ENCODE measurements at regions not wholly inside any gene's neighbourhood (a gene's known extent, or its start where the extent isn't known, plus 50 kb on each side); places are given as distances from the start of the nearest gene placed in this dataset.

DNA sequence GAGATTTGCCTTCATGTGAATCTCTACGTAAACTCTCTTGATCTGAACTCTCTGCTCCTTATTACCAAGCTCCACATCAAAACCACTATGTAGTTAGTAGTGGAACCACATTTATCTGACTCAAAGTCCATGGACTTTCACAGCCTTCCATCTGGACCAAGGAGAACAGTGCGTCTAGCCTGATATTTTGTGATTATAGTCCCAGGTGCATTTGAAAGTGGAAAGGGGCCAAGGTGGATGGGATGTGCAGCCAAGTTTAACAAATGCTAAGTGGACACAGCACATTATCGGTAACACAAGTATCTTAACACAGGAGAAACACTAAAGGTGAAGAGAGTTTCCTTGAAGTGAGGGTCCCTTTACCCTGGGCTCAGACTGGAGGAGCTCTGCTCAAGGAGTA lies 281.2 kb upstream of the SGK1 start:
- Histone ChIP-seq H3K27me3 (ENCODE audit: control insufficient read depth, insufficient read depth, low read length) (no peaks in the 10 kb centered on the region), H3K4me3 (ENCODE audit: low read length) (no peak overlapping the region), H3K36me3 (ENCODE audit: control insufficient read depth, insufficient read depth, low read length) (no peaks in the 10 kb centered on the region), H3K9me3 (ENCODE audit: control insufficient read depth, insufficient read depth, low read length) (peaks cover 2% of the 10 kb centered on the region; the same call in 1 of the 2 replicates), H3K27ac (ENCODE audit: low read length) (no peak overlapping the region), H3K4me1 (ENCODE audit: control insufficient read depth, insufficient read depth, low read length) (no peaks in the 10 kb centered on the region)
- no CpG with 5 or more reads among the region's 3 CpGs for WGBS (ENCODE audit: insufficient coverage, insufficient read length)
- DNase-seq (ENCODE audit: low read depth, low spot score), result no peak

- DNase-seq (ENCODE audit: low read depth, low spot score), result no peak
- no CpG with 5 or more reads among the region's 1 CpG for whole genome bisulfite sequencing (ENCODE audit: insufficient coverage, insufficient read length)
- no peak overlapping the region for H3K27ac ChIP-seq (ENCODE audit: low read length)
These were observed 278.3 kb upstream of the SGK1 start for GRCh38 chr6:134596191-134596590.

GRCh38 chr6:134594881-134595280 lies 277.0 kb upstream of the SGK1 start:
- no peak for DNase-seq (ENCODE audit: low read depth, low spot score)
- Histone ChIP-seq H3K4me1 (ENCODE audit: control insufficient read depth, insufficient read depth, low read length) (no peaks in the 10 kb centered on the region), H3K27ac (ENCODE audit: low read length) (no peak overlapping the region), H3K9me3 (ENCODE audit: control insufficient read depth, insufficient read depth, low read length) (no peaks in the 10 kb centered on the region), H3K4me3 (ENCODE audit: low read length) (no peak overlapping the region), H3K36me3 (ENCODE audit: control insufficient read depth, insufficient read depth, low read length) (no peaks in the 10 kb centered on the region), H3K27me3 (ENCODE audit: control insufficient read depth, insufficient read depth, low read length) (no peaks in the 10 kb centered on the region)
- WGBS (ENCODE audit: insufficient coverage, insufficient read length), result no CpG with 5 or more reads among the region's 1 CpG

More at GRCh38 chr6:134596191-134596590, 278.3 kb upstream of the SGK1 start:
- peaks cover 2% of the 10 kb centered on the region; the same call in 1 of the 2 replicates for H3K9me3 ChIP-seq (ENCODE audit: control insufficient read depth, insufficient read depth, low read length)
- H3K4me1 ChIP-seq (ENCODE audit: control insufficient read depth, insufficient read depth, low read length), result no peaks in the 10 kb centered on the region
- no peak overlapping the region for H3K4me3 ChIP-seq (ENCODE audit: low read length)
- H3K27me3 ChIP-seq (ENCODE audit: control insufficient read depth, insufficient read depth, low read length), result no peaks in the 10 kb centered on the region
- H3K36me3 ChIP-seq (ENCODE audit: control insufficient read depth, insufficient read depth, low read length), result no peaks in the 10 kb centered on the region

DNA sequence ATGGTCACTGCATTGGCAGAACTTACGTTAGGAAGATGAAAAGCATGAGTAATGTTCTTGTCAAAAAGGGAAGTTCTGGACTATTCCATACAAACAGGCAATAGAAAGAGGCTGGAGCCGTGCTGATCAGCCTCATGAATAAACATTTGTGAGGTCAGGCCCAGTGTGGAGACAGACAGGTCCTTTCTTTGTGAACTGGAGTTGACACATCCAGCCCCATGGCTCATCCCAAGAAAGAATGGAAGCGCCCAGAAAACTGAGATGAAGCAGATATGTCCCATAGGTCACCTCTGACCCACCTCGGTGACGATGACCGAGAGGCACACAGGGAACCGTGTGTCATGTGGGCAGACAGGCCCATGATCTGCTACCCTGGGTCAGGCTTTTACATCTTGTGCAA lies 276.0 kb upstream of the SGK1 start:
- H3K9me3 ChIP-seq (ENCODE audit: control insufficient read depth, insufficient read depth, low read length), result no peaks in the 10 kb centered on the region
- no peaks in the 10 kb centered on the region for H3K4me1 ChIP-seq (ENCODE audit: control insufficient read depth, insufficient read depth, low read length)
- no peak overlapping the region for H3K4me3 ChIP-seq (ENCODE audit: low read length)
- H3K27me3 ChIP-seq (ENCODE audit: control insufficient read depth, insufficient read depth, low read length), result no peaks in the 10 kb centered on the region
- no CpG with 5 or more reads among the region's 7 CpGs for WGBS (ENCODE audit: insufficient coverage, insufficient read length)
- no peak for DNase-seq (ENCODE audit: low read depth, low spot score)
- H3K27ac ChIP-seq (ENCODE audit: low read length), result no peak overlapping the region
- no peaks in the 10 kb centered on the region for H3K36me3 ChIP-seq (ENCODE audit: control insufficient read depth, insufficient read depth, low read length)

DNA sequence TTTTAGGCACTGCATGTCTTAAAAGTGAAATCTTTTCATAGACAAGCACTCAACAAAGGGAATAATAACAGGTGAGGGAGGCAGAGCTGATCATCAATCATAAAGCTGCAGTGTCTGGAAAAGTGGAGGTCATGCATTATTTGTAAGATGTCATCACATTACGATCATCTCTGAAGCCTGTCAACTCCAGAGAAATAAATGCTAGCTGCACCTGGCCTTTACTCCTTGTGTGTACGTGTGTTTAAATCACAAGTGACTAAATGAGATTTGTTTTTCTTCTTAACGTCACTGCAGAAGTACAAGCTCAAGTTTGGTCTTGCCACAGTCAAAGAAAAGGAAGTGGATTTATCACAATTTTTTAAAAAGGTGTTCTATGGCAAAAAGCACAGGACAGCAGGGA lies 275.5 kb upstream of the SGK1 start:
- Histone ChIP-seq H3K36me3 (ENCODE audit: control insufficient read depth, insufficient read depth, low read length) (no peaks in the 10 kb centered on the region), H3K27me3 (ENCODE audit: control insufficient read depth, insufficient read depth, low read length) (no peaks in the 10 kb centered on the region), H3K4me3 (ENCODE audit: low read length) (no peak overlapping the region), H3K27ac (ENCODE audit: low read length) (no peak overlapping the region), H3K9me3 (ENCODE audit: control insufficient read depth, insufficient read depth, low read length) (no peaks in the 10 kb centered on the region), H3K4me1 (ENCODE audit: control insufficient read depth, insufficient read depth, low read length) (no peaks in the 10 kb centered on the region)
- WGBS (ENCODE audit: insufficient coverage, insufficient read length), result no CpG with 5 or more reads among the region's 3 CpGs
- no peak for DNase-seq (ENCODE audit: low read depth, low spot score)

DNA sequence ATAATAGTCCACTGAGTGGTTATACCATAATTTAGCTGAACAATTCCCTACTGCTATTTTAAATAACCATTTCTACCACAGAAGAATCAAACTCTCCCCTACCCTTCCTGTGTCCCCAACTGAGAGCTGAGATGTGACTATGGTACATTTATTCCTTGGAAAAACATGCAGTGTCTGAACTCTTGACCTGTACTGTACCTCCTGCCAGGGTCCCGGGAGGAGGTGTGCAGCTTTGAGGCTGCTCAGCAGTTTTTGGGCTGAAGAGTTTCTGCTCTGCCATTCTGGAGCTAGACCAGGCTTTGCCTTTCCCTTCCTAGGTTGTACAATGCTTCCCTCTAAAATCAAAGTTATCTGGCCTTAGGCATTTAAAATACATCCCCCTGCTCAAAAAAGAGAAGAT lies 275.1 kb upstream of the SGK1 start:
- no peaks in the 10 kb centered on the region for H3K9me3 ChIP-seq (ENCODE audit: control insufficient read depth, insufficient read depth, low read length)
- WGBS (ENCODE audit: insufficient coverage, insufficient read length), result no CpG with 5 or more reads among the region's 1 CpG
- no peak overlapping the region for H3K27ac ChIP-seq (ENCODE audit: low read length)
- H3K36me3 ChIP-seq (ENCODE audit: control insufficient read depth, insufficient read depth, low read length), result no peaks in the 10 kb centered on the region
- H3K4me1 ChIP-seq (ENCODE audit: control insufficient read depth, insufficient read depth, low read length), result no peaks in the 10 kb centered on the region
- DNase-seq (ENCODE audit: low read depth, low spot score), result no peak
- H3K27me3 ChIP-seq (ENCODE audit: control insufficient read depth, insufficient read depth, low read length), result no peaks in the 10 kb centered on the region
- H3K4me3 ChIP-seq (ENCODE audit: low read length), result no peak overlapping the region

- H3K36me3 ChIP-seq (ENCODE audit: control insufficient read depth, insufficient read depth, low read length), result no peaks in the 10 kb centered on the region
- no peaks in the 10 kb centered on the region for H3K9me3 ChIP-seq (ENCODE audit: control insufficient read depth, insufficient read depth, low read length)
- H3K4me1 ChIP-seq (ENCODE audit: control insufficient read depth, insufficient read depth, low read length), result no peaks in the 10 kb centered on the region
- no peak for DNase-seq (ENCODE audit: low read depth, low spot score)
- no peaks in the 10 kb centered on the region for H3K27me3 ChIP-seq (ENCODE audit: control insufficient read depth, insufficient read depth, low read length)
- WGBS (ENCODE audit: insufficient coverage, insufficient read length), result no CpG with 5 or more reads among the region's 7 CpGs
- no peak overlapping the region for H3K27ac ChIP-seq (ENCODE audit: low read length)
- H3K4me3 ChIP-seq (ENCODE audit: low read length), result no peak overlapping the region
These were observed 272.5 kb upstream of the SGK1 start for GRCh38 chr6:134590449-134590848.

DNA sequence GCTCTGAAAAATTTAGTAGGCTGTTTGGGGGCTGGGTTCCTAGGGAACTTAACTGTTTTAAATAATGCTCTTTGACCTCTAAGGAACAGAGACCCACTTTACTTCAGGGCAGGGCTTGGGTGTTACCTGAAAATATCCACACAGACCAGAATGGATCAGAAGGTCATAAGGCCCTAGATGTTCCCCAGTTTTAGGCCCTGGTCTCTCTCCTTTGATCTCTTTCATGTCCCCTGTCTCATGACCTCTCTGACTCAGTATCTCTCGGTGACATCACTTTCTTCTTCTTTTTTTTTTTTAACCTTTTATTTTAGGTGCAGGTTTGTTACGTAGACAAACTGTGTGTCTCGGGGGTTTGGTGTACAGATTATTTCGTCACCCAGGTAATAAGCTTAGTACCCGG lies 272.1 kb upstream of the SGK1 start:
- H3K9me3 ChIP-seq (ENCODE audit: control insufficient read depth, insufficient read depth, low read length), result no peaks in the 10 kb centered on the region
- no peak overlapping the region for H3K4me3 ChIP-seq (ENCODE audit: low read length)
- WGBS (ENCODE audit: insufficient coverage, insufficient read length), result no CpG with 5 or more reads among the region's 5 CpGs
- DNase-seq (ENCODE audit: low read depth, low spot score), result no peak
- no peak overlapping the region for H3K27ac ChIP-seq (ENCODE audit: low read length)
- H3K4me1 ChIP-seq (ENCODE audit: control insufficient read depth, insufficient read depth, low read length), result no peaks in the 10 kb centered on the region
- H3K36me3 ChIP-seq (ENCODE audit: control insufficient read depth, insufficient read depth, low read length), result no peaks in the 10 kb centered on the region
- no peaks in the 10 kb centered on the region for H3K27me3 ChIP-seq (ENCODE audit: control insufficient read depth, insufficient read depth, low read length)

DNA sequence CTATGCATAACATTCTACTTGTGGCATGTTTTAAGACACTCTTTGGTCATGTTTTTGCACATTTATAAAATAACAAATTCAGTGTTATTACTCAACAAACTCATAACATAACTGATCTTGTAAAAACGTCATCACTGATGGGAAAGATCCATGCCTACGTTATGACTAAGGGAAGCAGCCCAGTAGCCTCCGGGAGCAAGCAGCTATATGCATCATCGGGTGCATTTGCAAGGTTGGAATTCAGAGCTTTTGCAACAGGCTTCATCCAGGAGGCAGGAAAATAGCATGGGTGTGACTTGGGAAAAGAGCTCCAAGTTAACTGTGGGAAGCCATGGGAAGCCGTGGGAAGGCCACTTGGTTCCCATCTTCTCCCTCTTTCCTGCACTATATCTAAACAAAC lies 271.6 kb upstream of the SGK1 start:
- no peaks in the 10 kb centered on the region for H3K27me3 ChIP-seq (ENCODE audit: control insufficient read depth, insufficient read depth, low read length)
- DNase-seq (ENCODE audit: low read depth, low spot score), result peak; percentile 9
- H3K4me1 ChIP-seq (ENCODE audit: control insufficient read depth, insufficient read depth, low read length), result no peaks in the 10 kb centered on the region
- WGBS (ENCODE audit: insufficient coverage, insufficient read length), result no CpG with 5 or more reads among the region's 5 CpGs
- no peaks in the 10 kb centered on the region for H3K9me3 ChIP-seq (ENCODE audit: control insufficient read depth, insufficient read depth, low read length)
- H3K36me3 ChIP-seq (ENCODE audit: control insufficient read depth, insufficient read depth, low read length), result no peaks in the 10 kb centered on the region
- H3K4me3 ChIP-seq (ENCODE audit: low read length), result no peak overlapping the region
- no peak overlapping the region for H3K27ac ChIP-seq (ENCODE audit: low read length)

DNA sequence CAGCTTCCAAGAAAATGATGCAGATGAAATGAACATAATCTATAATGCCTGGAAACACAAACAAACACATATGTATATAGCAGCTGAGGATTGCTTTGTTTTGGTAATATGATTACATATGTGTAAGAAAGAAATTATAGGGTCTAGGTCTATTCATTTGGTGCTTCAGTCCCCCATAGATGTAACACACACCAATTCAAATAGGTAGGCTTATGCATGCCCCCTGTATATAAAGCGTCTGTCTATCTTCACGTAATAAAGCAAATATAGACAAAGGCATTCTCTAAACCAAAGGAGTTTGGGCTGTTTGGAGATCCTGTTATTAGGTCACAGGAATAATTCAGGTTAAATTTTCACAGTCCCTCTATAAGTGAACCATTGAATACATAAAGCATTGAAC lies 270.4 kb upstream of the SGK1 start:
- no peaks in the 10 kb centered on the region for H3K4me1 ChIP-seq (ENCODE audit: control insufficient read depth, insufficient read depth, low read length)
- H3K9me3 ChIP-seq (ENCODE audit: control insufficient read depth, insufficient read depth, low read length), result no peaks in the 10 kb centered on the region
- no peak overlapping the region for H3K4me3 ChIP-seq (ENCODE audit: low read length)
- no CpG with 5 or more reads among the region's 2 CpGs for WGBS (ENCODE audit: insufficient coverage, insufficient read length)
- no peak for DNase-seq (ENCODE audit: low read depth, low spot score)
- H3K27me3 ChIP-seq (ENCODE audit: control insufficient read depth, insufficient read depth, low read length), result no peaks in the 10 kb centered on the region
- H3K36me3 ChIP-seq (ENCODE audit: control insufficient read depth, insufficient read depth, low read length), result no peaks in the 10 kb centered on the region
- H3K27ac ChIP-seq (ENCODE audit: low read length), result no peak overlapping the region

DNA sequence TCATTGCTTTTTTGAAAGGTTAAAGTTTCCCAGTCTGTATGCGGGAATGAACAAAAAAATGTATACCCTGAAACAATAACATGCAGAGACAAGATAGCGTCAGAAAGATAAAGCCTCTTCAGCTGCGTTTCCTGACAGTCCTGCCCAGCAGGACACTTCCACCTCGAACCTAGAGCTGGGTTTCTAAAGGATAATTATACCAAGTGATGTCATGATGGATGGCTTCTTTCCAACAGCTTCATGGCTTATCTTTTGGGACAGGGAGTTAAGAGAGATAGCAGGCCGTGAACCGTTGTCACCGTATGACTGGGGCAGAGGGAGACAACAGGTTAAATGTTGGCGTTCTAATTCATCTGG lies 267.6 kb upstream of the SGK1 start:
- H3K9me3 ChIP-seq (ENCODE audit: control insufficient read depth, insufficient read depth, low read length), result no peaks in the 10 kb centered on the region
- no peaks in the 10 kb centered on the region for H3K4me1 ChIP-seq (ENCODE audit: control insufficient read depth, insufficient read depth, low read length)
- WGBS (ENCODE audit: insufficient coverage, insufficient read length), result no CpG with 5 or more reads among the region's 8 CpGs
- no peak overlapping the region for H3K4me3 ChIP-seq (ENCODE audit: low read length)
- no peaks in the 10 kb centered on the region for H3K27me3 ChIP-seq (ENCODE audit: control insufficient read depth, insufficient read depth, low read length)
- no peak for DNase-seq (ENCODE audit: low read depth, low spot score)
- no peaks in the 10 kb centered on the region for H3K36me3 ChIP-seq (ENCODE audit: control insufficient read depth, insufficient read depth, low read length)
- no peak overlapping the region for H3K27ac ChIP-seq (ENCODE audit: low read length)

Measured in iPS DF 6.9 (cell line).